PC-9 (cell line): ENCODE measurements at regions not wholly inside any gene's neighbourhood (a gene's known extent, or its start where the extent isn't known, plus 50 kb on each side); places are given as distances from the start of the nearest gene placed in this dataset.

ENCODE experiments used
- CTCF ChIP-seq: fragments of 200-600 bp; sonication (generic); conservative IDR thresholded peaks from 2 replicates; pipeline ENCODE4 v1.6.1; 2017; ENCODE audit warnings: mixed run types, antibody characterized with exemption, mild to moderate bottlenecking, moderate library complexity
- EZH2 ChIP-seq: fragments of 200-600 bp; sonication (generic); IDR thresholded peaks from 2 replicates; pipeline ENCODE4 v1.8.0; 2017; ENCODE audit warnings: antibody characterized with exemption, low read depth

DNA sequence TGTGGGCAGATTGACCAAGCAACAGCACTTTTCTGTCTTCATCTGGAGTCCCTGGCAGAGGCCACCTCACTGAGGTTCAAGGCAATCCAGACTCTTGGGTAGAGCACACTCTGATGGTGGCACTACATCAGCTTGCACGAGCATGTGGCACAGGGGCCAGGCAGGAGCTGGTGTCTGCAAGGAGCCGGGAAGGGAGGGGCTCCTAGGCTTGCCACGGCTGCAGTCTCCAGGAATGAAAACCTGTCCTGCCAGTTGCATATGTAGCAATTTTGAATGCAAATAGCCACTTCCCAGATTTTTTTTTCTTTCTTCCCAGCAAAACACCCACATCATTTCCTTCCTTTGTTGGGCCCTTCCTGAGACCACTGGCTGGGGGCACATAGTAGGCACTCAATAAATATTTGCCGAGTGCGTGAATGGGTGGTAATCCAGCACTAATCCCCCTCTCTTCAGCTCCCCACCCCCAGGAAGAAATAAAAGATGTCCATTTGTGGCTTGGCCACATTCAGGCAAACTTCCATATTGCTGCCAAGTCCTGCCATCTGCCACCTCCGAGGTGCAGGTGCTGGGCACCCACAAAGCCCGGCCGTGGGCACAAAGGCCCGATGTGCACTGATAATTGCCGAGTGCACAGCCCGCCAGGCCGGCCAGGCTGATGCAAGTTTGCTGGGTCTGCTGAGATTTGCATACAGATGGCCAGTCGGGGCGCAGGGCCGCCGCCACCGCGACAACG, 72.4 kb downstream of the MYCN start:
- TF ChIP-seq CTCF (no peak), EZH2 (no peak)
